ENCODE measurements at regions not wholly inside any gene's neighbourhood (a gene's known extent, or its start where the extent isn't known, plus 50 kb on each side); places are given as distances from the start of the nearest gene placed in this dataset.
A peak's percentile ranks its signal among the peaks of the same experiment; 100 is the strongest.

GRCh38 chr13:78981913-78982312, 323.0 kb upstream of the OBI1 start:
- Histone ChIP-seq H3K27ac (ENCODE audit: low read depth, low read length) (no peak overlapping the region), H3K9me3 (ENCODE audit: control insufficient read depth in 2 of 3, low read length in 3 of 3) (no peaks in the 10 kb centered on the region), H3K36me3 (ENCODE audit: control insufficient read depth in 2 of 3, insufficient read depth in 3 of 3, low read length in 3 of 3) (no peaks in the 10 kb centered on the region), H3K4me1 (ENCODE audit: control insufficient read depth in 2 of 2, insufficient read depth in 2 of 2, low read length in 2 of 2) (no peaks in the 10 kb centered on the region), H3K27me3 (ENCODE audit: control insufficient read depth in 2 of 2, insufficient read depth in 2 of 2, low read length in 2 of 2) (no peaks in the 10 kb centered on the region), H3K4me3 (ENCODE audit: low read length) (no peak overlapping the region)
- POLR2A ChIA-PET: no interaction called here
- no peaks in the 10 kb centered on the region for H3K9me3 Mint-ChIP-seq
- H3K27ac Mint-ChIP-seq: no peak overlapping the region
- H3K4me3 Mint-ChIP-seq: no peak overlapping the region
- intact Hi-C loops (cut with micrococcal nuclease): no loop called here
- peaks cover 9 to 24% (median 14%) of the 10 kb centered on the region in 5 donors for H3K27me3 Mint-ChIP-seq
- CTCF ChIA-PET: no interaction called here
- H3K36me3 Mint-ChIP-seq: no peaks in the 10 kb centered on the region
- ATAC-seq (no peak), DNase-seq (no peak)
- no peaks in the 10 kb centered on the region for H3K4me1 Mint-ChIP-seq

GRCh38 chr13:78979349-78979748, 320.4 kb upstream of the OBI1 start:
- H3K9me3 Mint-ChIP-seq: no peaks in the 10 kb centered on the region
- ChIA-PET CTCF (interaction anchor here (0.7 to 2.9 kb wide), 4 partner anchors 412 to 849 kb away, joined by 3 to 29 read pairs (median 3); no protein-coding TSS in a partner anchor), POLR2A (no interaction called here)
- no peak overlapping the region for H3K4me3 Mint-ChIP-seq
- no peaks in the 10 kb centered on the region for H3K36me3 Mint-ChIP-seq
- H3K4me3 ChIP-seq (ENCODE audit: low read length): no peak overlapping the region
- no peak overlapping the region for H3K27ac Mint-ChIP-seq
- intact Hi-C loops (cut with micrococcal nuclease): loop anchor here (2.0 to 10.0 kb wide), 2 partner anchors 561 to 1195 kb away; no protein-coding TSS in a partner anchor
- no peak for ATAC-seq
- no peak overlapping the region for H3K27ac ChIP-seq (ENCODE audit: low read depth, low read length)
- DNase-seq: no peak
- no peaks in the 10 kb centered on the region for H3K4me1 Mint-ChIP-seq
- no peaks in the 10 kb centered on the region for H3K4me1 ChIP-seq (ENCODE audit: control insufficient read depth in 2 of 2, insufficient read depth in 2 of 2, low read length in 2 of 2)
- H3K9me3 ChIP-seq (ENCODE audit: control insufficient read depth in 2 of 3, low read length in 3 of 3): no peaks in the 10 kb centered on the region
- H3K27me3 ChIP-seq (ENCODE audit: control insufficient read depth in 2 of 2, insufficient read depth in 2 of 2, low read length in 2 of 2): no peaks in the 10 kb centered on the region
- peaks cover 9 to 37% (median 17%) of the 10 kb centered on the region in 5 donors for H3K27me3 Mint-ChIP-seq
- no peaks in the 10 kb centered on the region for H3K36me3 ChIP-seq (ENCODE audit: control insufficient read depth in 2 of 3, insufficient read depth in 3 of 3, low read length in 3 of 3)

DNA sequence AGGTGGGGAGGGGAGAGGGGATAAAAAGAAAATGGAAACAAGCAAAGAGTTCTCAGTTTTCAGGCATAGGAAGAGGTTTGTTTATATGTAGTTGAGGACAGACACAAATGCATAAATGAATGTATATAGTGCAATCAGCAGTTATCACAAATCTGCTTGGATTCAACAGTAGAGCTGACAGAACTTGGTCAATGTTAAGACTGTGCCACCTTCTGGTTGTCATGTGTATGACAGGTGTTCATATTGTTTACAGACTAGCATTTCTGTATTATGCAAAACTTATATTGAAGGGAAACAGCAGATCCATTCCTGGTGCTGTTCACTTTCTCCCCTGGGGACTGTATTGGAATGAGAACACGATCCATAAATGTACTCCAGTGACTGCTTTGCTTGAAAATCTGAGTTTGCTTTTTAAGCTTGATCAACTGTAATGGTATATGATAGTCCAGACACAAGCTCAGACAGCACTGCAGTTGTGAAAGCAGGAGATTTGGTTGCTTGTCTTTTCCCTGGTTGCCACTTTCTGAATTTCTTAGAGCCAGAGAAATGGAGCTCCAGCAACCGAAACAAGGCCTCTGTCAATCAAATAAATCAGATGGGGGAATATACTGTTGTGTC, 319.5 kb upstream of the OBI1 start:
- CTCF ChIA-PET: interaction anchor here (0.8 to 2.9 kb wide), 4 partner anchors 413 to 848 kb away, joined by 3 to 29 read pairs (median 5); no protein-coding TSS in a partner anchor
- Histone ChIP-seq H3K4me1 (ENCODE audit: control insufficient read depth in 2 of 2, insufficient read depth in 2 of 2, low read length in 2 of 2) (no peaks in the 10 kb centered on the region), H3K27ac (ENCODE audit: low read depth, low read length) (no peak overlapping the region), H3K4me3 (ENCODE audit: low read length) (no peak overlapping the region), H3K9me3 (ENCODE audit: control insufficient read depth in 2 of 3, low read length in 3 of 3) (no peaks in the 10 kb centered on the region), H3K27me3 (ENCODE audit: control insufficient read depth in 2 of 2, insufficient read depth in 2 of 2, low read length in 2 of 2) (no peaks in the 10 kb centered on the region), H3K36me3 (ENCODE audit: control insufficient read depth in 2 of 3, insufficient read depth in 3 of 3, low read length in 3 of 3) (no peaks in the 10 kb centered on the region)
- POLR2A ChIA-PET: interaction anchor here (0.8 kb wide), 1 partner anchor 413 kb away, joined by 3 read pairs; no protein-coding TSS in a partner anchor
- no peak overlapping the region for H3K27ac Mint-ChIP-seq
- peaks cover 9 to 37% (median 14%) of the 10 kb centered on the region in 5 donors for H3K27me3 Mint-ChIP-seq
- intact Hi-C loops (cut with micrococcal nuclease): loop anchor here (1.0 to 10.0 kb wide), 7 partner anchors 413 to 1199 kb away; no protein-coding TSS in a partner anchor
- no peaks in the 10 kb centered on the region for H3K9me3 Mint-ChIP-seq
- H3K4me3 Mint-ChIP-seq: no peak overlapping the region
- DNase-seq (peak in 6 of 9 donors; percentile 15 to 51 (median 40)), ATAC-seq (peak; percentile 84)
- H3K4me1 Mint-ChIP-seq: no peaks in the 10 kb centered on the region
- no peaks in the 10 kb centered on the region for H3K36me3 Mint-ChIP-seq

DNA sequence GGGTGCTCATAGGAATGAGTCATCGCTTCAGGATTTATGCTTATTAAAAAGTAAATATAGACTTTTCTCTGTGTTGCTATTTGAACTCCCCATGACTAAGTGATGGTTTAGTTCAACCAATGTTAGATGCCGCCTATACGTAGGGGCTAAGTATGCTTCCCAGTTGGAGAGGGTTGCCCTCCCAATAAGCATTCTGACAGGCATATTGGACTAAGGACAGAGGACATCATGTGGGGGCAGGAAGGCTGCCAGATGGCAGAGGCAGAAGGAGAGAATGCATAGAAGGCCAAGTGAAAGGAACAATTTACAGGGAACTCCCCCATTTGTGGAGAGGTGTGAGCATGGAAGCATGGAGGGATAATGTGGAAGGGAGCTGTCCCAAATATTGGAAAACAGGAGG, 318.4 kb upstream of the OBI1 start:
- Histone ChIP-seq H3K36me3 (ENCODE audit: control insufficient read depth in 2 of 3, insufficient read depth in 3 of 3, low read length in 3 of 3) (no peaks in the 10 kb centered on the region), H3K27me3 (ENCODE audit: control insufficient read depth in 2 of 2, insufficient read depth in 2 of 2, low read length in 2 of 2) (no peaks in the 10 kb centered on the region), H3K9me3 (ENCODE audit: control insufficient read depth in 2 of 3, low read length in 3 of 3) (no peaks in the 10 kb centered on the region), H3K27ac (ENCODE audit: low read depth, low read length) (no peak overlapping the region), H3K4me1 (ENCODE audit: control insufficient read depth in 2 of 2, insufficient read depth in 2 of 2, low read length in 2 of 2) (no peaks in the 10 kb centered on the region), H3K4me3 (ENCODE audit: low read length) (no peak overlapping the region)
- no peak overlapping the region for H3K27ac Mint-ChIP-seq
- H3K9me3 Mint-ChIP-seq: no peaks in the 10 kb centered on the region
- ATAC-seq: no peak
- ChIA-PET CTCF (interaction anchor here (0.7 to 2.9 kb wide), 2 partner anchors 558 to 839 kb away, joined by 3 to 29 read pairs; no protein-coding TSS in a partner anchor), POLR2A (no interaction called here)
- no peak overlapping the region for H3K4me3 Mint-ChIP-seq
- intact Hi-C loops (cut with micrococcal nuclease): loop anchor here in 1 of 2 donors (10.0 kb wide), 1 partner anchor 1193 kb away; no protein-coding TSS in a partner anchor
- H3K4me1 Mint-ChIP-seq: no peaks in the 10 kb centered on the region
- no peaks in the 10 kb centered on the region for H3K36me3 Mint-ChIP-seq
- peaks cover 9 to 37% (median 19%) of the 10 kb centered on the region in 5 donors for H3K27me3 Mint-ChIP-seq
- DNase-seq: no peak

GRCh38 chr13:78976696-78977095, 317.7 kb upstream of the OBI1 start:
- intact Hi-C loops (cut with micrococcal nuclease): loop anchor here in 1 of 2 donors (10.0 kb wide), 1 partner anchor 1192 kb away; no protein-coding TSS in a partner anchor
- DNase-seq: no peak
- no peaks in the 10 kb centered on the region for H3K4me1 ChIP-seq (ENCODE audit: control insufficient read depth in 2 of 2, insufficient read depth in 2 of 2, low read length in 2 of 2)
- no peaks in the 10 kb centered on the region for H3K27me3 ChIP-seq (ENCODE audit: control insufficient read depth in 2 of 2, insufficient read depth in 2 of 2, low read length in 2 of 2)
- CTCF ChIA-PET: no interaction called here
- H3K4me3 ChIP-seq (ENCODE audit: low read length): no peak overlapping the region
- H3K4me1 Mint-ChIP-seq: no peaks in the 10 kb centered on the region
- no peaks in the 10 kb centered on the region for H3K9me3 Mint-ChIP-seq
- H3K4me3 Mint-ChIP-seq: no peak overlapping the region
- no peak overlapping the region for H3K27ac Mint-ChIP-seq
- no peaks in the 10 kb centered on the region for H3K36me3 Mint-ChIP-seq
- no peak overlapping the region for H3K27ac ChIP-seq (ENCODE audit: low read depth, low read length)
- POLR2A ChIA-PET: no interaction called here
- no peaks in the 10 kb centered on the region for H3K36me3 ChIP-seq (ENCODE audit: control insufficient read depth in 2 of 3, insufficient read depth in 3 of 3, low read length in 3 of 3)
- no peaks in the 10 kb centered on the region for H3K9me3 ChIP-seq (ENCODE audit: control insufficient read depth in 2 of 3, low read length in 3 of 3)
- H3K27me3 Mint-ChIP-seq: peaks cover 9 to 37% (median 19%) of the 10 kb centered on the region in 5 donors
- ATAC-seq: no peak

DNA sequence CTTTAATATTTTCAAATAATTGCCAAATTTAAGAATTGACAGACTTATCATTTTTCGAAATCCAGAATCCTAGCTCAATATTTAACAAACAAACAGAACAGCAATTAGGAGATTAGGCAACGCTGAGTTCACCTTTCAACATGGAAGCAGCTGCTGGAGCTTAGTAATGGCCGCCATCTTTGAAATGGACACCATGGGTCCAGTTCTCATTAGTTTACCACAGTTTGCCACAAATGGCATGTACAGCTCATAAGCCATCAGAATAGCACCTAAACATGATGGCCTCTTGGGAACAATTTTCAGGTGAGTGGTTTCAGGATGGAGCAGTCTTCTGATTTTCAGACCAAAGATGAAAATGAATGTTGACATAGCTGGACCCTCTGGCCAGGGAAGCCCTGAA, 313.6 kb upstream of the OBI1 start:
- no peaks in the 10 kb centered on the region for H3K4me1 ChIP-seq (ENCODE audit: control insufficient read depth in 2 of 2, insufficient read depth in 2 of 2, low read length in 2 of 2)
- peaks cover 0 to 12% (median 3%) of the 10 kb centered on the region in 11 donors for H3K9me3 Mint-ChIP-seq
- ChIA-PET POLR2A (no interaction called here), CTCF (interaction anchor here (0.7 to 1.3 kb wide), 2 partner anchors 321 to 825 kb away, joined by 3 read pairs; no protein-coding TSS in a partner anchor)
- no peak overlapping the region for H3K27ac ChIP-seq (ENCODE audit: low read depth, low read length)
- H3K4me3 ChIP-seq (ENCODE audit: low read length): no peak overlapping the region
- H3K9me3 ChIP-seq (ENCODE audit: control insufficient read depth in 2 of 3, low read length in 3 of 3): no peaks in the 10 kb centered on the region
- peaks cover 2 to 36% (median 16%) of the 10 kb centered on the region in 5 donors for H3K27me3 Mint-ChIP-seq
- DNase-seq (no peak), ATAC-seq (no peak)
- intact Hi-C loops (cut with micrococcal nuclease): loop anchor here in 1 of 2 donors (10.0 kb wide), 1 partner anchor 1188 kb away; no protein-coding TSS in a partner anchor
- H3K27me3 ChIP-seq (ENCODE audit: control insufficient read depth in 2 of 2, insufficient read depth in 2 of 2, low read length in 2 of 2): no peaks in the 10 kb centered on the region
- no peak overlapping the region for H3K27ac Mint-ChIP-seq
- H3K36me3 Mint-ChIP-seq: peaks cover 0 to 4% (median 0%) of the 10 kb centered on the region in 5 donors
- H3K36me3 ChIP-seq (ENCODE audit: control insufficient read depth in 2 of 3, insufficient read depth in 3 of 3, low read length in 3 of 3): no peaks in the 10 kb centered on the region
- no peak overlapping the region for H3K4me3 Mint-ChIP-seq
- H3K4me1 Mint-ChIP-seq: no peaks in the 10 kb centered on the region

All from naive thymus-derived CD4-positive, alpha-beta T cell (primary cell).